NCI-H1694 (cell line): ENCODE measurements at regions not wholly inside any gene's neighbourhood (a gene's known extent, or its start where the extent isn't known, plus 50 kb on each side); places are given as distances from the start of the nearest gene placed in this dataset.
A peak's percentile ranks its signal among the peaks of the same experiment; 100 is the strongest.
"Not testable (repeated sequence)": the region's sequence is repeated elsewhere in the genome, so short reads cannot be mapped to it uniquely, and the experiment has no call there.

ENCODE experiments used
- DNase-seq: peaks from one replicate; lab custom pipeline; 2025; lab: John Stamatoyannopoulos, UW

- DNase-seq = no peak
Measured at GRCh38 chr3:167102071-167102470, 278.0 kb downstream of the ZBBX start.

- no peak for DNase-seq
Measured at GRCh38 chr3:167100651-167101050, 279.4 kb downstream of the ZBBX start.

- DNase-seq = no peak
Measured at GRCh38 chr3:167100200-167100599, 279.9 kb downstream of the ZBBX start.

- DNase-seq = no peak
Measured at GRCh38 chr3:167095976-167096375, 284.1 kb downstream of the ZBBX start.

- DNase-seq = no peak
Measured at GRCh38 chr3:167094632-167095031, 285.5 kb downstream of the ZBBX start.

- no peak for DNase-seq
Measured at GRCh38 chr3:167091226-167091625, 288.9 kb downstream of the ZBBX start.

GRCh38 chr3:167084545-167084944 lies 295.6 kb downstream of the ZBBX start:
- DNase-seq = no peak

- no peak for DNase-seq
Measured at GRCh38 chr3:167078070-167078622, 302.0 kb downstream of the ZBBX start.

- DNase-seq = no peak
Measured at GRCh38 chr3:167067787-167068161, 312.3 kb downstream of the ZBBX start.

- no peak for DNase-seq
Measured at GRCh38 chr3:167066977-167067786, 312.9 kb downstream of the ZBBX start.

GRCh38 chr3:167057581-167057980 lies 322.5 kb downstream of the ZBBX start:
- DNase-seq = no peak

- DNase-seq = no peak
Measured at GRCh38 chr3:167054926-167055325, 325.2 kb downstream of the ZBBX start.

GRCh38 chr3:167051421-167051820 lies 328.7 kb downstream of the ZBBX start:
- no peak for DNase-seq

GRCh38 chr3:167033866-167034265 lies 346.2 kb downstream of the ZBBX start:
- no peak for DNase-seq

GRCh38 chr3:167032267-167032876 lies 347.7 kb downstream of the ZBBX start:
- peak; percentile 53 for DNase-seq

GRCh38 chr3:167031364-167032049 lies 348.6 kb downstream of the ZBBX start:
- DNase-seq = no peak

- DNase-seq = no peak
Measured at GRCh38 chr3:167030082-167030725, 349.9 kb downstream of the ZBBX start.

- not testable (repeated sequence) for DNase-seq
Measured at GRCh38 chr3:167019503-167019902, 360.6 kb downstream of the ZBBX start.

- DNase-seq = not testable (repeated sequence)
Measured at GRCh38 chr3:167018591-167019111, 361.4 kb downstream of the ZBBX start.

GRCh38 chr3:167012691-167013090 lies 367.4 kb downstream of the ZBBX start:
- no peak for DNase-seq

- DNase-seq = no peak
Measured at GRCh38 chr3:167008791-167009190, 371.3 kb downstream of the ZBBX start.

GRCh38 chr3:167001374-167001773 lies 378.7 kb downstream of the ZBBX start:
- no peak for DNase-seq
